ENCODE measurements at regions not wholly inside any gene's neighbourhood (a gene's known extent, or its start where the extent isn't known, plus 50 kb on each side); places are given as distances from the start of the nearest gene placed in this dataset.
"Not testable (repeated sequence)": the region's sequence is repeated elsewhere in the genome, so short reads cannot be mapped to it uniquely, and the experiment has no call there.

GRCh38 chr17:22044706-22045246 is 352.5 kb downstream of the KCNJ18 start:
- DNase-seq = not testable (repeated sequence)

GRCh38 chr17:22047521-22047920 is 355.2 kb downstream of the KCNJ18 start:
- not testable (repeated sequence) for DNase-seq

- DNase-seq = not testable (repeated sequence)
Measured at GRCh38 chr17:22048226-22048625, 355.9 kb downstream of the KCNJ18 start.

- DNase-seq = not testable (repeated sequence)
Measured at GRCh38 chr17:22050766-22051165, 358.4 kb downstream of the KCNJ18 start.

GRCh38 chr17:22052715-22053114 is 360.4 kb downstream of the KCNJ18 start:
- DNase-seq = not testable (repeated sequence)

GRCh38 chr17:22056566-22056965 is 364.2 kb downstream of the KCNJ18 start:
- DNase-seq = not testable (repeated sequence)

GRCh38 chr17:22075918-22076317 is 383.6 kb downstream of the KCNJ18 start:
- DNase-seq = not testable (repeated sequence)

GRCh38 chr17:22088589-22088988 is 396.3 kb downstream of the KCNJ18 start:
- not testable (repeated sequence) for DNase-seq

GRCh38 chr17:22090263-22090935 is 398.1 kb downstream of the KCNJ18 start:
- no peak for DNase-seq

- not testable (repeated sequence) for DNase-seq
Measured at GRCh38 chr17:22091041-22091679, 398.8 kb downstream of the KCNJ18 start.

GRCh38 chr17:22091840-22092239 is 399.5 kb downstream of the KCNJ18 start:
- not testable (repeated sequence) for DNase-seq

- not testable (repeated sequence) for DNase-seq
Measured at GRCh38 chr17:22095414-22095813, 403.1 kb downstream of the KCNJ18 start.

GRCh38 chr17:22099633-22100032 is 407.3 kb downstream of the KCNJ18 start:
- not testable (repeated sequence) for DNase-seq

GRCh38 chr17:22102177-22102576 is 409.9 kb downstream of the KCNJ18 start:
- no peak for DNase-seq

GRCh38 chr17:22116720-22117119 is 424.4 kb downstream of the KCNJ18 start:
- DNase-seq = not testable (repeated sequence)

GRCh38 chr17:22117401-22117800 is 425.1 kb downstream of the KCNJ18 start:
- DNase-seq = not testable (repeated sequence)

GRCh38 chr17:22119016-22119415 is 426.7 kb downstream of the KCNJ18 start:
- not testable (repeated sequence) for DNase-seq

GRCh38 chr17:22119751-22120150 is 427.4 kb downstream of the KCNJ18 start:
- DNase-seq = not testable (repeated sequence)

GRCh38 chr17:22123536-22124281 is 431.4 kb downstream of the KCNJ18 start:
- no peak for DNase-seq

- no peak for DNase-seq
Measured at GRCh38 chr17:22128171-22128570, 435.8 kb downstream of the KCNJ18 start.

- DNase-seq = no peak
Measured at GRCh38 chr17:22128723-22129122, 436.4 kb downstream of the KCNJ18 start.

- DNase-seq = not testable (repeated sequence)
Measured at GRCh38 chr17:22129920-22130319, 437.6 kb downstream of the KCNJ18 start.

- no peak for DNase-seq
Measured at GRCh38 chr17:22131740-22132139, 439.4 kb downstream of the KCNJ18 start.

Measured in islet precursor cell (in vitro differentiated cells).